ENCODE measurements at regions not wholly inside any gene's neighbourhood (a gene's known extent, or its start where the extent isn't known, plus 50 kb on each side); places are given as distances from the start of the nearest gene placed in this dataset.

- TF ChIP-seq CHD7 (IDR thresholded peaks at IDR 0.05; ENCODE audit: insufficient replicate concordance, low read length) (no peak), SP2 (IDR thresholded peaks at IDR 0.05; ENCODE audit: low read length) (no peak), BCL11A (IDR thresholded peaks at IDR 0.05; ENCODE audit: low read depth in 2 of 2, low read length in 2 of 2) (no peak), RAD21 (IDR thresholded peaks at IDR 0.05 in 1 of 2, conservative IDR thresholded peaks at IDR 0.05 in 1 of 2; ENCODE audit: low read depth in 2 of 2, low read length in 2 of 2) (no peak)
These were observed 252.7 kb upstream of the CSF3R start (continued) for GRCh38 chr1:36735436-36735835.

Measured in H1 (cell line).